Epithelial cell of esophagus (primary cell): ENCODE measurements at regions not wholly inside any gene's neighbourhood (a gene's known extent, or its start where the extent isn't known, plus 50 kb on each side); places are given as distances from the start of the nearest gene placed in this dataset.

Experiments
- DNase-seq: peaks from one replicate; pipeline ENCODE4 v3.0.0; 2010; ENCODE audit warnings: low read depth
- H3K4me3 ChIP-seq: 2 replicates; pipeline ENCODE4 v1.5.1; 2011; ENCODE audit warnings: mild to moderate bottlenecking, low read length, control low read depth
- TF ChIP-seq, protein P1 (sequence below): IDR thresholded peaks from 2 replicates; pipeline ENCODE4 v1.5.1; 2011; ENCODE audit warnings: low read depth, mild to moderate bottlenecking, low read length, control low read depth, inconsistent platforms; ENCODE audit not compliant: insufficient read depth; ENCODE audit errors: missing control alignments

DNA sequence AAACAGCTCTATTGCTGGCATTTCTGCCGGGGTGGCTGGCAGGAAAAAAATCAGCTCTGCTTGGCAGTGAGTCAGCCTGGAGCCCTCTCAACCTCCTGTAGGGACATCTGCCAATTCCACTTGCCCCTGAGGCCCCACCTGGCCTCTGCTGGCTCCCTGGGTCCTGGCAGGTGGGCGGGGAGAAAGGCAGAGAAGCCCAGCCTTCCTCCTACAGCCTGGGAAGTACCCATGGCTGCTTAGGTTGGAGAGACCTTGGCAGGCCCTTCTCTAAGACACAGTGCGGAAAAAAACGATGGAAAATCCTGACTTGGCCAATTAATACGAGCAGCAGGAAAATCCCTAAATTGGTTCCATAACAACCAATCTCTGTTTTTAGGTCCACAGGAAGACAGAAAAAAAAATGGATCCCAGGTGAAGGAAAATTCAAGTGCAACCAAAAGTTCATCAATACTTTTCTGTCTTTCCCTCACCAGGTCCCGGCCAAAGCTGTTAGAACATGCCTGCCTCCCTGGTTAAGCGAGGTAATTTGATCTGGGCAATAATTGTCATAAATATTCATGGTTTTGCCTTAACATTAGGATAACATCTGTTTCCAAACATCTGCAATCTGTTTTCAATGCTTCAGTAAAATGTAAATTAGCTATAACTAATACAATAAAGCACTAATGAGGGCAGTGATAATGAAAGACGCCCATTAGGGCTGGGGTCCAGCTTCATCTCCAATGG, 245.9 kb downstream of the TFCP2L1 start:
- TF ChIP-seq, protein P1, sequence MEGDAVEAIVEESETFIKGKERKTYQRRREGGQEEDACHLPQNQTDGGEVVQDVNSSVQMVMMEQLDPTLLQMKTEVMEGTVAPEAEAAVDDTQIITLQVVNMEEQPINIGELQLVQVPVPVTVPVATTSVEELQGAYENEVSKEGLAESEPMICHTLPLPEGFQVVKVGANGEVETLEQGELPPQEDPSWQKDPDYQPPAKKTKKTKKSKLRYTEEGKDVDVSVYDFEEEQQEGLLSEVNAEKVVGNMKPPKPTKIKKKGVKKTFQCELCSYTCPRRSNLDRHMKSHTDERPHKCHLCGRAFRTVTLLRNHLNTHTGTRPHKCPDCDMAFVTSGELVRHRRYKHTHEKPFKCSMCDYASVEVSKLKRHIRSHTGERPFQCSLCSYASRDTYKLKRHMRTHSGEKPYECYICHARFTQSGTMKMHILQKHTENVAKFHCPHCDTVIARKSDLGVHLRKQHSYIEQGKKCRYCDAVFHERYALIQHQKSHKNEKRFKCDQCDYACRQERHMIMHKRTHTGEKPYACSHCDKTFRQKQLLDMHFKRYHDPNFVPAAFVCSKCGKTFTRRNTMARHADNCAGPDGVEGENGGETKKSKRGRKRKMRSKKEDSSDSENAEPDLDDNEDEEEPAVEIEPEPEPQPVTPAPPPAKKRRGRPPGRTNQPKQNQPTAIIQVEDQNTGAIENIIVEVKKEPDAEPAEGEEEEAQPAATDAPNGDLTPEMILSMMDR: no peak
- H3K4me3 ChIP-seq: no peak overlapping the region
- peak; percentile 44 for DNase-seq

DNA sequence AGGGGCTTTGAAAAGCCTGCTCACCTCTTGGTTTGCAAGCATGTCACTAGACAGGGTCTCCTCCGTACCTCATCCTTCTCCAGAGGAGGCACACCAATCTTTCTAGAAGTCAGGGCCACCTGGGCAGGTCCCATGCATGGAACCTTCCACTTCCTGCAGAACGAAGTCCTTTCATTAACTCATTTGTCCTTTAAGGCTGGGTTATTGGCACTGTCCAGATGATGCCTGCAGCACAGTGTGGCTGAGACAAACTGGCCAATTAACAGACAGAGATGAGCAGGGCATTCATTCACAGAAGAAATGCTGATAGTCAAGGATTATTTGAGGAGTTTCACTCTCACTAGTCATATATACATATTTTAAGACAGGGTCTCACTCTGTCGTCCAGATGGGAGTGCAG, 245.3 kb downstream of the TFCP2L1 start:
- TF ChIP-seq, protein P1: no peak
- no peak for DNase-seq

DNA sequence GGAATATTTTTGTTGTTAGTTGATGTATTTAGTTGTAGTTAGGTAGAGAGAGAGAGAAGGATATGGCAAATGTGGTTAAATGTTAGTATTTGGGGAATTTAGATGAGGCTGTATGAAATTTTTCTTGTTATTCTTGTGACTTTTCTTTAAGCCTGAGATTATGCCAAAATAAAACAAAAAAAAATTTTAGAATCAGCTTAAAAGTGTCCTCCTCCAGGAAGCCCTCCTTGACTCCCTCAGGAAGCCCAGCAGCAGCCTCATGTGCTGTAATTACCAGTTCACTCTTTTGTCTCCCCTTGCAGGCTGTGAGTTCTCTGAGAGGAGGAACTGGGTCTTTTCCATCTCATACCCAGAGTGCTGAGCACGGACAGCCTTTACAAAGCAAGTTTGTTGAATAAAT, 243.5 kb downstream of the TFCP2L1 start:
- DNase-seq: no peak
- TF ChIP-seq, protein P1: no peak
- H3K4me3 ChIP-seq: no peak overlapping the region

More for the DNA sequence above, 245.3 kb downstream of the TFCP2L1 start:
- H3K4me3 ChIP-seq: no peak overlapping the region

DNA sequence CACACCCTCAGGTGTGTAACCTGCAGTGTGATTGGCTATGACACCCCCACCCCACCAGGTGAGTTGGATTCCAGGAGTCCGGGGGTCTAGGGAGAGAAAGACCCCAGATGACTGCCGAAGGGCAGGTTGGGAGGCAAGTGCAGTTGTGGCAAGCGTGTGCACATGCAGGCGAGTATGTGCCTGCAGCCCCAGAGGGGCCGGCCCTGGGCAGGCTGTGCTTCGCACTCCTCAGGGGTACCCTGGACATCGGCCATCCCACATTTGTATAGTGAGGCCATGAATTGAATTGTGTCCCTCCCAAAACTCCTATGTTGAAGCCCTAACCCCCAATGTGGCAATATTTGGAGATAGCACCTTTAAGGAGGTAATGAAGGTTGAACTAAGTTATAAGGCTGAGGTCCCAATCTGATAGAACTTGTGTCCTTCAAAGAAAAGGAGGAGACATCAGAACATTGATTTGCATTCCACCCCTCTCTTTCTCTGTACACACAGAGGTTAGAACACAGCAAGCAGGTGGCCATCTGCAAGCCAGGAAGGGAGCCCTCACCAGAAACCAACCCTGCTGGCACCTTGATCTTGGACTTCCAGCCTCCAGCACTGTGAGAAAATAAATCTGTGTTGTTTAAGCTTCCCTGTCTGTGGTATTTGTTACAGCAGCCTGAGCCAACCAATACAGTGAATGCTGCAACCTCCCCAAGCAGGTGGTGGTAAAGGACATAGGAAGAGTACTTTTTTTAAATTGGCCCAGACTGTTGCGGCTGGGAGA, 241.8 kb downstream of the TFCP2L1 start:
- no peak overlapping the region for H3K4me3 ChIP-seq
- TF ChIP-seq, protein P1: no peak
- DNase-seq: no peak

DNA sequence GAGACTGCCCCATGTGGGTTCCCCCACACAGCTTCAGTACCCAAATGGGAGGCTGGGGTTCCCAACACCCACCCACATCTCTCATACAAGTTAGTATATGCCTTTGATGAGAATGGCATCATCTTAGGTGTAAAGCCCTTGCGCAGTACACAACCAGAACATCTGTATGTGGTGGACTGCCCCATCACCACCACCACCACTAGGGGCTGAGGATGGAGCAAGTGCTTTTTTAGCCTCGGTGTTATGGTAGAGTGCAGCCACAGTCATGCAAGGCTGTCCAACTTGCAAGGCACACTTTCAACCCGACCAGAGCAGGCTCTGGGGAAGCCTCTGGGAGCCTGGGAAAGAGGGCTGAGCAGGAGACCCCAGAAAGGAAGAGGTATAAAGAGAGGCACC, 241.2 kb downstream of the TFCP2L1 start:
- DNase-seq: no peak
- no peak overlapping the region for H3K4me3 ChIP-seq
- TF ChIP-seq, protein P1: no peak

DNA sequence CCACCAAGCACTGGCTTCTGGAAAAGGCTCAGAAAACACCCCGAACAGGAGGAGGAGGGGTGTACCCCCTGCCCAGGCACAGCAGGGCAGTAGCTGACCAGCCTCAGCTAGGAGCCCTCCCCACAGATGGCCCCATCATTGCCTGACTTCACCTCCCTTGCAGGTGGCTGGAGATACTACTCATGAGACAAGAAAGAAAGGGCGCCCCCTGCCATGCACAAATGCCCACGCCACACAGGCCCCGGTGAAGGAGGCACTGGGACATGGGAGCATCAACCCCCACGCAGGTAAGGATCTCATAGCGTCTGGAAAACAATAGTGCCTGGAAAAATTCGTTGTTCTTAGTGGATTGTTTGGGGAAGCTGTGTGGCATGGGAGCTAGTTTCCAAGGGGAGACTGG, 240.6 kb downstream of the TFCP2L1 start:
- TF ChIP-seq, protein P1: no peak
- no peak overlapping the region for H3K4me3 ChIP-seq
- DNase-seq: peak; percentile 5
